ENCODE measurements at regions not wholly inside any gene's neighbourhood (a gene's known extent, or its start where the extent isn't known, plus 50 kb on each side); places are given as distances from the start of the nearest gene placed in this dataset.
"Not testable (repeated sequence)": the region's sequence is repeated elsewhere in the genome, so short reads cannot be mapped to it uniquely, and the experiment has no call there.

DNA sequence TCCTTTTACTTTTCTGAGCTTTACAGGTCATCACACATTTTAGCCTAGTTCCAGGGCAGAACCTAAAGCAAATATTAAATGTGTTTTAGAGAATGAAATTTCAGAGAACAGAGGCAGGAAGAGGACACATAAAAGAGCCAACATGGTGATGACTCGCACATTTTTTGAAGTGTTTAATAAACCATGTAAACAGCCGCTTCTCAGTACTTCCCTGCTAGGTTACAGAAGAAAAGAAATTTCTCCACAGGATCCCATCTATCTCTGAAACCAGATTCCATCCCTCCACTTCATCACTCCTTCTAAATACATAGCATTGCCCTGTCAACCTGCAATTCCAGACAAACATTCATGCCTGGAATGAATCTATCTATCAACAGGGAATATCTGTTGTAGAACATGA is 949.5 kb upstream of the PCDH7 start:
- dilution Hi-C loops (cut with MboI; ENCODE audit: extremely low pct_ligation_motif_present, low sequenced_read_pairs) (no loop called here), intact Hi-C loops (cut with micrococcal nuclease) (no loop called here)
- no peak overlapping the region for H3K4me3 ChIP-seq (replicated peaks in 1 of 3; ENCODE audit: insufficient read depth in 1 of 3, low read depth in 1 of 3, low read length in 3 of 3)
- no peaks in the 10 kb centered on the region for H3K9me1 ChIP-seq (replicated peaks; ENCODE audit: control insufficient read depth, extremely low read depth, insufficient read depth, low read length)
- TF ChIP-seq, protein P1, sequence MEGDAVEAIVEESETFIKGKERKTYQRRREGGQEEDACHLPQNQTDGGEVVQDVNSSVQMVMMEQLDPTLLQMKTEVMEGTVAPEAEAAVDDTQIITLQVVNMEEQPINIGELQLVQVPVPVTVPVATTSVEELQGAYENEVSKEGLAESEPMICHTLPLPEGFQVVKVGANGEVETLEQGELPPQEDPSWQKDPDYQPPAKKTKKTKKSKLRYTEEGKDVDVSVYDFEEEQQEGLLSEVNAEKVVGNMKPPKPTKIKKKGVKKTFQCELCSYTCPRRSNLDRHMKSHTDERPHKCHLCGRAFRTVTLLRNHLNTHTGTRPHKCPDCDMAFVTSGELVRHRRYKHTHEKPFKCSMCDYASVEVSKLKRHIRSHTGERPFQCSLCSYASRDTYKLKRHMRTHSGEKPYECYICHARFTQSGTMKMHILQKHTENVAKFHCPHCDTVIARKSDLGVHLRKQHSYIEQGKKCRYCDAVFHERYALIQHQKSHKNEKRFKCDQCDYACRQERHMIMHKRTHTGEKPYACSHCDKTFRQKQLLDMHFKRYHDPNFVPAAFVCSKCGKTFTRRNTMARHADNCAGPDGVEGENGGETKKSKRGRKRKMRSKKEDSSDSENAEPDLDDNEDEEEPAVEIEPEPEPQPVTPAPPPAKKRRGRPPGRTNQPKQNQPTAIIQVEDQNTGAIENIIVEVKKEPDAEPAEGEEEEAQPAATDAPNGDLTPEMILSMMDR (IDR thresholded peaks at IDR 0.05; ENCODE audit: extremely low read depth in 1 of 2, insufficient read depth in 1 of 2, low read depth in 1 of 2, low read length in 2 of 2), result no peak
- no peak for TF ChIP-seq GATA2 (IDR thresholded peaks at IDR 0.05; ENCODE audit: insufficient read depth, insufficient read length, low read depth, low read length)
- no peak overlapping the region for H2AFZ ChIP-seq (ENCODE audit: low read depth, low read length)
- H3K4me2 ChIP-seq (ENCODE audit: insufficient read depth, low read length), result no peak overlapping the region
- no peaks in the 10 kb centered on the region for H4K20me1 ChIP-seq (replicated peaks; ENCODE audit: control insufficient read depth, extremely low read depth, insufficient read depth, low read length)
- no TSS peak for BruUV-seq (replicated peaks)
- H3K36me3 ChIP-seq (ENCODE audit: control insufficient read depth in 2 of 2, extremely low read depth in 1 of 2, insufficient read depth in 2 of 2, low read length in 2 of 2), result no peaks in the 10 kb centered on the region
- H3K79me2 ChIP-seq (ENCODE audit: control insufficient read depth, insufficient read depth, low read length), result no peaks in the 10 kb centered on the region
- no peak overlapping the region for H3K9ac ChIP-seq (replicated peaks; ENCODE audit: extremely low read depth, insufficient read depth, low read length)
- no peak for FAIRE-seq
- no peak for DNase-seq (ENCODE audit: low read depth, low spot score)
- H3K9me3 ChIP-seq (replicated peaks; ENCODE audit: control insufficient read depth, insufficient read depth, low read length), result no peaks in the 10 kb centered on the region
- H3K27ac ChIP-seq (ENCODE audit: insufficient read depth, low read depth, low read length), result no peak overlapping the region
- ChIA-PET POLR2A (no interaction called here), CTCF (no interaction called here)
- H3K4me1 ChIP-seq (ENCODE audit: control insufficient read depth, extremely low read depth, insufficient read depth, low read length), result no peaks in the 10 kb centered on the region
- H3K27me3 ChIP-seq (ENCODE audit: control insufficient read depth in 2 of 2, insufficient read depth in 2 of 2, low read length in 2 of 2), result no peaks in the 10 kb centered on the region

DNA sequence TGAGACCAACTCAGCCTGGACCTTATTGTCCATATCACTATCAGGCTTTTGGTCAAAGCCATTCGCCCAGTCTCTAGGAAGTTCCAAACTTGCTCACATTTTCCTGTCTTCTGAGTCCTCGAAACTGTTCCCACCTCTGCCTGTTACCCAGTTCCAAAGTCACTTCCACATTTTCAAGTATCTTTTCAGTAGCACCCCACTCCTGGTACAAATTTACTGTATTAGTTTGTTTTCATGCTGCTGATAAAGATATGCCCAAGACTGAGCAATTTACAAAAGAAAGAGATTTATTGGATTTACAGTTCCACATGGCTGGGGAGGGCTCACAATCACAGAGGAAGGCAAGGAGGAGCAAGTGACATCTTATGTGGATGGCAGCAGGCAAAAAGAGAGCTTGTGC is 932.0 kb upstream of the PCDH7 start:
- BruUV-seq (replicated peaks); H3K4me2 ChIP-seq (ENCODE audit: insufficient read depth, low read length); POLR2A ChIA-PET; H4K20me1 ChIP-seq (replicated peaks; ENCODE audit: control insufficient read depth, extremely low read depth, insufficient read depth, low read length); FAIRE-seq; H3K4me3 ChIP-seq (replicated peaks in 1 of 3; ENCODE audit: insufficient read depth in 1 of 3, low read depth in 1 of 3, low read length in 3 of 3); DNase-seq (ENCODE audit: low read depth, low spot score); intact Hi-C loops (cut with micrococcal nuclease); H3K9me1 ChIP-seq (replicated peaks; ENCODE audit: control insufficient read depth, extremely low read depth, insufficient read depth, low read length); H2AFZ ChIP-seq (ENCODE audit: low read depth, low read length); H3K9me3 ChIP-seq (replicated peaks; ENCODE audit: control insufficient read depth, insufficient read depth, low read length); H3K4me1 ChIP-seq (ENCODE audit: control insufficient read depth, extremely low read depth, insufficient read depth, low read length); H3K79me2 ChIP-seq (ENCODE audit: control insufficient read depth, insufficient read depth, low read length); H3K27ac ChIP-seq (ENCODE audit: insufficient read depth, low read depth, low read length); H3K27me3 ChIP-seq (ENCODE audit: control insufficient read depth in 2 of 2, insufficient read depth in 2 of 2, low read length in 2 of 2); H3K9ac ChIP-seq (replicated peaks; ENCODE audit: extremely low read depth, insufficient read depth, low read length); CTCF ChIA-PET; H3K36me3 ChIP-seq (ENCODE audit: control insufficient read depth in 2 of 2, extremely low read depth in 1 of 2, insufficient read depth in 2 of 2, low read length in 2 of 2); dilution Hi-C loops (cut with MboI; ENCODE audit: extremely low pct_ligation_motif_present, low sequenced_read_pairs): not testable (repeated sequence)

Measured in endothelial cell of umbilical vein (primary cell).